Stimulated activated naive CD8-positive, alpha-beta T cell treated with anti-CD3 and anti-CD28 coated beads, Interleukin-15, amount 100 ng/mL, for 72 hours (primary cell): ENCODE measurements at regions not wholly inside any gene's neighbourhood (a gene's known extent, or its start where the extent isn't known, plus 50 kb on each side); places are given as distances from the start of the nearest gene placed in this dataset.

Experiments
- ATAC-seq: fragments of 150-1000 bp; cut with Tn5 transposase; 2 replicates; pipeline ENCODE4 v1.10.0; 2021; ENCODE audit warnings: mild to moderate bottlenecking, moderate library complexity
- DNase-seq, 2 donors: peaks; one replicate each; pipeline ENCODE4 v3.0.0; 2021 to 2022
- H3K27ac Mint-ChIP-seq, 2 donors: one replicate each; pipeline ENCODE4 v1.8.0; 2022; ENCODE audit warnings: mild to moderate bottlenecking in 2 of 2, mixed read lengths in 2 of 2, moderate library complexity in 2 of 2
- H3K27me3 Mint-ChIP-seq: one replicate; pipeline ENCODE4 v1.8.0; 2022; ENCODE audit warnings: mixed read lengths
- H3K4me1 Mint-ChIP-seq: one replicate; pipeline ENCODE4 v1.8.0; 2022; ENCODE audit warnings: mild to moderate bottlenecking, mixed read lengths
- H3K4me3 Mint-ChIP-seq, 2 donors: one replicate each; pipeline ENCODE4 v1.8.0; 2022; ENCODE audit warnings: mild to moderate bottlenecking in 2 of 2, mixed read lengths in 2 of 2, moderate library complexity in 1 of 2
- H3K9me3 Mint-ChIP-seq, 2 donors: one replicate each; pipeline ENCODE4 v1.8.0; 2022; ENCODE audit warnings: mixed read lengths in 2 of 2

GRCh38 chr3:124562769-124563168, 167.5 kb upstream of the UMPS start:
- Mint-ChIP-seq H3K4me1 (peaks cover 14% of the 10 kb centered on the region), H3K4me3 (no peak overlapping the region), H3K9me3 (no peaks in the 10 kb centered on the region), H3K27me3 (peaks cover 62% of the 10 kb centered on the region), H3K27ac (no peak overlapping the region)
- ATAC-seq (no peak), DNase-seq (no peak)

GRCh38 chr3:124563376-124563775, 166.9 kb upstream of the UMPS start:
- DNase-seq: no peak
- no peak for ATAC-seq
- Mint-ChIP-seq H3K27ac (no peak overlapping the region), H3K27me3 (peaks cover 65% of the 10 kb centered on the region), H3K4me1 (peaks cover 14% of the 10 kb centered on the region), H3K9me3 (no peaks in the 10 kb centered on the region), H3K4me3 (no peak overlapping the region)

- peaks cover 14% of the 10 kb centered on the region for H3K4me1 Mint-ChIP-seq
- DNase-seq (peak; percentile 34 to 52), ATAC-seq (no peak)
- H3K9me3 Mint-ChIP-seq: no peaks in the 10 kb centered on the region
- H3K27me3 Mint-ChIP-seq: peaks cover 68% of the 10 kb centered on the region
- no peak overlapping the region for H3K27ac Mint-ChIP-seq
- no peak overlapping the region for H3K4me3 Mint-ChIP-seq
These were observed 165.2 kb upstream of the UMPS start for GRCh38 chr3:124565013-124565412.

GRCh38 chr3:124565551-124565950, 164.7 kb upstream of the UMPS start:
- H3K27me3 Mint-ChIP-seq: peaks cover 70% of the 10 kb centered on the region
- ATAC-seq: no peak
- H3K4me3 Mint-ChIP-seq: no peak overlapping the region
- no peak for DNase-seq
- H3K9me3 Mint-ChIP-seq: no peaks in the 10 kb centered on the region
- no peak overlapping the region for H3K27ac Mint-ChIP-seq
- H3K4me1 Mint-ChIP-seq: peaks cover 14% of the 10 kb centered on the region

- Mint-ChIP-seq H3K27ac (no peak overlapping the region), H3K9me3 (no peaks in the 10 kb centered on the region)
- ATAC-seq: no peak
These were observed 163.6 kb upstream of the UMPS start for GRCh38 chr3:124566701-124567100.

GRCh38 chr3:124567179-124567578, 163.1 kb upstream of the UMPS start:
- H3K4me3 Mint-ChIP-seq: no peak overlapping the region
- no peak overlapping the region for H3K27ac Mint-ChIP-seq

More at GRCh38 chr3:124566701-124567100, 163.6 kb upstream of the UMPS start:
- Mint-ChIP-seq H3K4me1 (peaks cover 14% of the 10 kb centered on the region), H3K4me3 (no peak overlapping the region), H3K27me3 (peaks cover 62% of the 10 kb centered on the region)
- no peak for DNase-seq

GRCh38 chr3:124569761-124570160, 160.5 kb upstream of the UMPS start:
- H3K4me3 Mint-ChIP-seq: no peak overlapping the region
- no peak overlapping the region for H3K27ac Mint-ChIP-seq
- peaks cover 14% of the 10 kb centered on the region for H3K4me1 Mint-ChIP-seq
- DNase-seq: no peak
- H3K9me3 Mint-ChIP-seq: no peaks in the 10 kb centered on the region
- no peak for ATAC-seq
- H3K27me3 Mint-ChIP-seq: peaks cover 50% of the 10 kb centered on the region

More at GRCh38 chr3:124567179-124567578, 163.1 kb upstream of the UMPS start:
- ATAC-seq: peak; percentile 35
- no peaks in the 10 kb centered on the region for H3K9me3 Mint-ChIP-seq
- H3K4me1 Mint-ChIP-seq: peaks cover 14% of the 10 kb centered on the region
- H3K27me3 Mint-ChIP-seq: peaks cover 62% of the 10 kb centered on the region
- no peak for DNase-seq

GRCh38 chr3:124570232-124570631, 160.0 kb upstream of the UMPS start:
- peaks cover 14% of the 10 kb centered on the region for H3K4me1 Mint-ChIP-seq
- no peak overlapping the region for H3K4me3 Mint-ChIP-seq
- DNase-seq (no peak), ATAC-seq (no peak)
- H3K27me3 Mint-ChIP-seq: peaks cover 52% of the 10 kb centered on the region
- H3K9me3 Mint-ChIP-seq: no peaks in the 10 kb centered on the region
- H3K27ac Mint-ChIP-seq: no peak overlapping the region

GRCh38 chr3:124572851-124573405, 157.3 kb upstream of the UMPS start:
- peaks cover 12% of the 10 kb centered on the region for H3K4me1 Mint-ChIP-seq
- no peak for DNase-seq
- no peak for ATAC-seq
- H3K4me3 Mint-ChIP-seq: no peak overlapping the region
- no peak overlapping the region for H3K27ac Mint-ChIP-seq
- H3K9me3 Mint-ChIP-seq: no peaks in the 10 kb centered on the region
- H3K27me3 Mint-ChIP-seq: peaks cover 41% of the 10 kb centered on the region

- no peak for ATAC-seq
These were observed 156.2 kb upstream of the UMPS start for GRCh38 chr3:124574012-124574411.

GRCh38 chr3:124576565-124577493, 153.4 kb upstream of the UMPS start:
- Mint-ChIP-seq H3K27me3 (peaks cover 45% of the 10 kb centered on the region), H3K4me1 (peaks cover 12% of the 10 kb centered on the region), H3K9me3 (no peaks in the 10 kb centered on the region), H3K4me3 (no peak overlapping the region), H3K27ac (no peak overlapping the region)
- no peak for ATAC-seq
- DNase-seq: no peak

More at GRCh38 chr3:124574012-124574411, 156.2 kb upstream of the UMPS start:
- H3K4me1 Mint-ChIP-seq: peaks cover 12% of the 10 kb centered on the region
- DNase-seq: no peak
- no peak overlapping the region for H3K4me3 Mint-ChIP-seq
- H3K27me3 Mint-ChIP-seq: peaks cover 41% of the 10 kb centered on the region
- no peaks in the 10 kb centered on the region for H3K9me3 Mint-ChIP-seq
- no peak overlapping the region for H3K27ac Mint-ChIP-seq

GRCh38 chr3:124577494-124578167, 152.6 kb upstream of the UMPS start:
- Mint-ChIP-seq H3K27ac (no peak overlapping the region), H3K4me3 (no peak overlapping the region), H3K27me3 (peaks cover 49% of the 10 kb centered on the region), H3K9me3 (no peaks in the 10 kb centered on the region), H3K4me1 (peaks cover 12% of the 10 kb centered on the region)
- ATAC-seq: no peak
- DNase-seq: no peak

- no peak overlapping the region for H3K4me3 Mint-ChIP-seq
- H3K4me1 Mint-ChIP-seq: peaks cover 12% of the 10 kb centered on the region
- no peak for DNase-seq
- H3K27me3 Mint-ChIP-seq: peaks cover 66% of the 10 kb centered on the region
- H3K27ac Mint-ChIP-seq: no peak overlapping the region
- no peak for ATAC-seq
- H3K9me3 Mint-ChIP-seq: no peaks in the 10 kb centered on the region
These were observed 150.6 kb upstream of the UMPS start for GRCh38 chr3:124579641-124580040.

GRCh38 chr3:124582196-124582595, 148.1 kb upstream of the UMPS start:
- peaks cover 78% of the 10 kb centered on the region for H3K27me3 Mint-ChIP-seq
- H3K4me3 Mint-ChIP-seq: no peak overlapping the region
- ATAC-seq: no peak

GRCh38 chr3:124582621-124583395, 147.4 kb upstream of the UMPS start:
- DNase-seq (no peak), ATAC-seq (no peak)
- no peaks in the 10 kb centered on the region for H3K9me3 Mint-ChIP-seq
- no peak overlapping the region for H3K4me3 Mint-ChIP-seq
- peaks cover 21% of the 10 kb centered on the region for H3K4me1 Mint-ChIP-seq
- peaks cover 81% of the 10 kb centered on the region for H3K27me3 Mint-ChIP-seq
- H3K27ac Mint-ChIP-seq: no peak overlapping the region

More at GRCh38 chr3:124582196-124582595, 148.1 kb upstream of the UMPS start:
- Mint-ChIP-seq H3K4me1 (peaks cover 23% of the 10 kb centered on the region), H3K27ac (no peak overlapping the region), H3K9me3 (no peaks in the 10 kb centered on the region)
- DNase-seq: no peak
